ENCODE measurements at regions not wholly inside any gene's neighbourhood (a gene's known extent, or its start where the extent isn't known, plus 50 kb on each side); places are given as distances from the start of the nearest gene placed in this dataset.

GRCh38 chr10:28991333-28992270 lies 297.3 kb upstream of the LYZL1 start (continued):
- TF ChIP-seq REST (IDR thresholded peaks at IDR 0.05; ENCODE audit: unreplicated experiment) (no peak), ZNF114 (CRISPR knock-in tag; IDR thresholded peaks at IDR 0.05) (no peak)

- H3K4me1 Mint-ChIP-seq = peaks cover 2% of the 10 kb centered on the region; the same call in 2 of the 3 replicates
- TF ChIP-seq ZNF331 (CRISPR knock-in tag; IDR thresholded peaks at IDR 0.05; ENCODE audit: low read depth) (no peak), EZH2phosphoT487 (IDR thresholded peaks at IDR 0.05; ENCODE audit: unreplicated experiment) (no peak), ZNF462 (CRISPR knock-in tag; IDR thresholded peaks at IDR 0.05) (no peak), JUNB (IDR thresholded peaks at IDR 0.05; ENCODE audit: unreplicated experiment) (no peak), ETS1 (IDR thresholded peaks at IDR 0.05) (no peak), EZH2 (IDR thresholded peaks at IDR 0.05; ENCODE audit: low read depth, unreplicated experiment) (no peak), POLR2AphosphoS5 (IDR thresholded peaks at IDR 0.05; ENCODE audit: low read depth) (no peak), NANOG (IDR thresholded peaks at IDR 0.05; ENCODE audit: borderline replicate concordance) (no peak)
- no peaks in the 10 kb centered on the region for H3K79me2 ChIP-seq (replicated peaks; ENCODE audit: insufficient read depth)
- no peaks in the 10 kb centered on the region for H3K9me3 Mint-ChIP-seq
- H3K4me2 ChIP-seq = no peak overlapping the region
- no peaks in the 10 kb centered on the region for H3F3A ChIP-seq (replicated peaks; ENCODE audit: low read depth)
- H3K4me3 ChIP-seq = no peak overlapping the region
- no peak for DNase-seq (ENCODE audit: low spot score)
- no peak overlapping the region for H3K27ac Mint-ChIP-seq
- H3K9me2 ChIP-seq (ENCODE audit: insufficient read depth) = no peaks in the 10 kb centered on the region
- no peak for ATAC-seq
- H3K27me3 Mint-ChIP-seq (ENCODE audit: insufficient read depth, low read depth, poor library complexity) = peaks cover 2% of the 10 kb centered on the region
- no peak overlapping the region for H3K27ac ChIP-seq (ENCODE audit: low read depth)
- H3K36me3 ChIP-seq (ENCODE audit: insufficient read depth) = no peaks in the 10 kb centered on the region
- H4K20me1 ChIP-seq (replicated peaks; ENCODE audit: insufficient read depth) = no peaks in the 10 kb centered on the region
- no peaks in the 10 kb centered on the region for H3K4me1 ChIP-seq (ENCODE audit: insufficient read depth)
- no peak overlapping the region for H2AFZ ChIP-seq
- no peak overlapping the region for H3K4me3 Mint-ChIP-seq
- H3K36me3 Mint-ChIP-seq (ENCODE audit: low read depth) = no peaks in the 10 kb centered on the region
- no peaks in the 10 kb centered on the region for H3K27me3 ChIP-seq (ENCODE audit: insufficient read depth)
Observed at GRCh38 chr10:28993056-28993455, 295.8 kb upstream of the LYZL1 start.

All from GM23338 (cell line).